A673 (cell line): ENCODE measurements at regions not wholly inside any gene's neighbourhood (a gene's known extent, or its start where the extent isn't known, plus 50 kb on each side); places are given as distances from the start of the nearest gene placed in this dataset.

Experiments used
- BruUV-seq: library from RNA; stranded (reverse); fragments of 400-500 nt; replicated peaks from 2 replicates; lab custom pipeline; 2021; lab: Mats Ljungman, UMichigan
- CTCF ChIA-PET: fragments of 300-600 bp; sonication (Branson Sonifier 250); formaldehyde crosslinking; loops from one replicate; lab custom pipeline; 2022; ENCODE audit warnings: antibody characterized with exemption; lab: Charles Lee
- POLR2A ChIA-PET: fragments of 300-600 bp; sonication (Branson Sonifier 250); formaldehyde crosslinking; loops from one replicate; lab custom pipeline; 2022; ENCODE audit warnings: antibody characterized with exemption; ENCODE audit not compliant: low non-redundant PET; lab: Charles Lee
- DNase-seq: peaks from one replicate; pipeline ENCODE4 v3.0.0-alpha.2; 2015; ENCODE audit warnings: low spot score
- H3K27ac ChIP-seq: fragments of 200-600 bp; sonication (generic); 2 replicates; pipeline ENCODE4 v1.5.1; 2016; ENCODE audit warnings: mixed run types, low read depth, mild to moderate bottlenecking, mixed read lengths, antibody characterized with exemption, low read length; ENCODE audit not compliant: poor library complexity, severe bottlenecking
- H3K27me3 ChIP-seq: fragments of 200-600 bp; sonication (generic); replicated peaks from 2 replicates; pipeline ENCODE4 v1.6.1; 2017; ENCODE audit warnings: mixed run types, low read depth, mild to moderate bottlenecking, mixed read lengths, antibody characterized with exemption, low read length; ENCODE audit not compliant: insufficient read depth, poor library complexity
- H3K36me3 ChIP-seq: fragments of 200-600 bp; sonication (generic); 2 replicates; pipeline ENCODE4 v1.6.1; 2016; ENCODE audit warnings: mixed run types, mild to moderate bottlenecking, mixed read lengths, antibody characterized with exemption, low read length; ENCODE audit not compliant: insufficient read depth, poor library complexity, severe bottlenecking
- H3K4me1 ChIP-seq: fragments of 200-600 bp; sonication (generic); 2 replicates; pipeline ENCODE4 v1.6.1; 2017; ENCODE audit warnings: mixed run types, mild to moderate bottlenecking, mixed read lengths, antibody characterized with exemption, low read length; ENCODE audit not compliant: insufficient read depth, poor library complexity, severe bottlenecking
- H3K4me3 ChIP-seq: fragments of 200-600 bp; sonication (generic); 2 replicates; pipeline ENCODE4 v1.5.1; 2016; ENCODE audit warnings: low read depth, mixed run types, mild to moderate bottlenecking, mixed read lengths, low read length; ENCODE audit not compliant: poor library complexity, severe bottlenecking
- H3K9me3 ChIP-seq: fragments of 200-600 bp; sonication (generic); 2 replicates; pipeline ENCODE4 v1.6.1; 2016; ENCODE audit warnings: mixed run types, low read depth, mild to moderate bottlenecking, mixed read lengths, antibody characterized with exemption, low read length; ENCODE audit not compliant: poor library complexity, severe bottlenecking
- CTCF ChIP-seq: fragments of 300-800, 200-600 bp; sonication (generic); conservative IDR thresholded peaks from 2 replicates; pipeline ENCODE4 v1.5.1; 2017; ENCODE audit warnings: low read depth, mild to moderate bottlenecking, antibody characterized with exemption, low read length, moderate library complexity, mixed read lengths
- EZH2 ChIP-seq: fragments of 200-600 bp; sonication (generic); IDR thresholded peaks from 2 replicates; pipeline ENCODE4 v1.6.1; 2017; ENCODE audit warnings: borderline replicate concordance, low read depth, mild to moderate bottlenecking, mixed read lengths, antibody characterized with exemption, low read length; ENCODE audit not compliant: poor library complexity, severe bottlenecking
- intact Hi-C: fragments of 100-400 bp; cut with micrococcal nuclease; formaldehyde crosslinking; loops from one replicate; pipeline ENCODE4 v1.10.0; 2022; ENCODE audit not compliant: unreplicated experiment

GRCh38 chr10:54904833-54905232 is 103.8 kb upstream of the PCDH15 start:
- no TSS peak for BruUV-seq
- Histone ChIP-seq H3K27me3 (no peaks in the 10 kb centered on the region), H3K4me3 (no peak overlapping the region), H3K27ac (no peak overlapping the region), H3K4me1 (no peaks in the 10 kb centered on the region), H3K9me3 (peaks cover 15% of the 10 kb centered on the region), H3K36me3 (no peaks in the 10 kb centered on the region)
- ChIA-PET POLR2A (no interaction called here), CTCF (no interaction called here)
- no peak for TF ChIP-seq EZH2
- TF ChIP-seq CTCF: no peak
- no peak for DNase-seq
- intact Hi-C loops: no loop called here

- POLR2A ChIA-PET: no interaction called here
- H3K4me3 ChIP-seq: no peak overlapping the region
- H3K4me1 ChIP-seq: no peaks in the 10 kb centered on the region
- DNase-seq: no peak
- no peaks in the 10 kb centered on the region for H3K27me3 ChIP-seq
- H3K36me3 ChIP-seq: no peaks in the 10 kb centered on the region
- no TSS peak for BruUV-seq
- CTCF ChIA-PET: no interaction called here
- peaks cover 17% of the 10 kb centered on the region for H3K9me3 ChIP-seq
- TF ChIP-seq CTCF: no peak
- no peak overlapping the region for H3K27ac ChIP-seq
- intact Hi-C loops: no loop called here
Measured at GRCh38 chr10:54903745-54904144, 102.7 kb upstream of the PCDH15 start.

GRCh38 chr10:54900584-54900983 is 99.6 kb upstream of the PCDH15 start:
- TF ChIP-seq CTCF: no peak
- no peak for TF ChIP-seq EZH2
- intact Hi-C loops: no loop called here
- BruUV-seq: no TSS peak
- no peaks in the 10 kb centered on the region for H3K27me3 ChIP-seq
- H3K36me3 ChIP-seq: no peaks in the 10 kb centered on the region
- DNase-seq: no peak
- H3K9me3 ChIP-seq: peaks cover 6% of the 10 kb centered on the region
- ChIA-PET POLR2A (no interaction called here), CTCF (no interaction called here)
- H3K27ac ChIP-seq: no peak overlapping the region
- no peak overlapping the region for H3K4me3 ChIP-seq
- no peaks in the 10 kb centered on the region for H3K4me1 ChIP-seq
